ENCODE measurements at regions not wholly inside any gene's neighbourhood (a gene's known extent, or its start where the extent isn't known, plus 50 kb on each side); places are given as distances from the start of the nearest gene placed in this dataset.

- TF ChIP-seq, protein P1, sequence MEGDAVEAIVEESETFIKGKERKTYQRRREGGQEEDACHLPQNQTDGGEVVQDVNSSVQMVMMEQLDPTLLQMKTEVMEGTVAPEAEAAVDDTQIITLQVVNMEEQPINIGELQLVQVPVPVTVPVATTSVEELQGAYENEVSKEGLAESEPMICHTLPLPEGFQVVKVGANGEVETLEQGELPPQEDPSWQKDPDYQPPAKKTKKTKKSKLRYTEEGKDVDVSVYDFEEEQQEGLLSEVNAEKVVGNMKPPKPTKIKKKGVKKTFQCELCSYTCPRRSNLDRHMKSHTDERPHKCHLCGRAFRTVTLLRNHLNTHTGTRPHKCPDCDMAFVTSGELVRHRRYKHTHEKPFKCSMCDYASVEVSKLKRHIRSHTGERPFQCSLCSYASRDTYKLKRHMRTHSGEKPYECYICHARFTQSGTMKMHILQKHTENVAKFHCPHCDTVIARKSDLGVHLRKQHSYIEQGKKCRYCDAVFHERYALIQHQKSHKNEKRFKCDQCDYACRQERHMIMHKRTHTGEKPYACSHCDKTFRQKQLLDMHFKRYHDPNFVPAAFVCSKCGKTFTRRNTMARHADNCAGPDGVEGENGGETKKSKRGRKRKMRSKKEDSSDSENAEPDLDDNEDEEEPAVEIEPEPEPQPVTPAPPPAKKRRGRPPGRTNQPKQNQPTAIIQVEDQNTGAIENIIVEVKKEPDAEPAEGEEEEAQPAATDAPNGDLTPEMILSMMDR (IDR thresholded peaks at IDR 0.05; ENCODE audit: low read depth, low read length, missing input control): no peak
- TF ChIP-seq, protein P2, sequence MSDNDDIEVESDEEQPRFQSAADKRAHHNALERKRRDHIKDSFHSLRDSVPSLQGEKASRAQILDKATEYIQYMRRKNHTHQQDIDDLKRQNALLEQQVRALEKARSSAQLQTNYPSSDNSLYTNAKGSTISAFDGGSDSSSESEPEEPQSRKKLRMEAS (IDR thresholded peaks at IDR 0.05): no peak
Observed at GRCh38 chr2:35408320-35408719, 947.3 kb upstream of the CRIM1 start (continued).

- 87% methylated on average over 22 of the region's 22 CpGs for WGBS
Observed at GRCh38 chr2:35391736-35392442, 963.7 kb upstream of the CRIM1 start.

More at GRCh38 chr2:35391736-35392442, 963.7 kb upstream of the CRIM1 start:
- H3K36me3 ChIP-seq (ENCODE audit: control insufficient read depth in 4 of 4, insufficient read depth in 3 of 4, low read depth in 1 of 4, low read length in 3 of 4): no peaks in the 10 kb centered on the region
- no peak overlapping the region for H3K9ac ChIP-seq (ENCODE audit: low read depth in 1 of 2, low read length in 2 of 2)
- DNase-seq (ENCODE audit: low spot score): no peak
- H3K9me3 ChIP-seq (ENCODE audit: control insufficient read depth in 4 of 4, low read length in 3 of 4): peaks cover 0 to 2% (median 0%) of the 10 kb centered on the region in 4 donors
- H3K4me1 ChIP-seq (ENCODE audit: control insufficient read depth in 4 of 4, insufficient read depth in 4 of 4, low read length in 3 of 4): no peaks in the 10 kb centered on the region
- no peak overlapping the region for H3K4me3 ChIP-seq (ENCODE audit: low read depth in 1 of 3, low read length in 3 of 3)
- no peaks in the 10 kb centered on the region for H3K27me3 ChIP-seq (ENCODE audit: control insufficient read depth in 4 of 4, insufficient read depth in 4 of 4, low read length in 3 of 4)
- TF ChIP-seq, protein P3, sequence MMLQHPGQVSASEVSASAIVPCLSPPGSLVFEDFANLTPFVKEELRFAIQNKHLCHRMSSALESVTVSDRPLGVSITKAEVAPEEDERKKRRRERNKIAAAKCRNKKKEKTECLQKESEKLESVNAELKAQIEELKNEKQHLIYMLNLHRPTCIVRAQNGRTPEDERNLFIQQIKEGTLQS (IDR thresholded peaks at IDR 0.05): no peak
- TF ChIP-seq GABPA (IDR thresholded peaks at IDR 0.05 in 1 of 2, conservative IDR thresholded peaks at IDR 0.05 in 1 of 2) (no peak), ZBTB33 (IDR thresholded peaks at IDR 0.05) (no peak), RAD21 (IDR thresholded peaks at IDR 0.05) (no peak), EGR1 (IDR thresholded peaks at IDR 0.05; ENCODE audit: low read depth in 2 of 2) (no peak), HNF4G (IDR thresholded peaks at IDR 0.05) (no peak), YY1 (IDR thresholded peaks at IDR 0.05) (no peak), TAF1 (conservative IDR thresholded peaks at IDR 0.05) (no peak), JUND (IDR thresholded peaks at IDR 0.05) (no peak), FOXA1 (IDR thresholded peaks at IDR 0.05) (no peak), SP1 (IDR thresholded peaks at IDR 0.05) (no peak), HNF4A (conservative IDR thresholded peaks at IDR 0.05) (no peak), FOXA2 (IDR thresholded peaks at IDR 0.05) (no peak), RXRA (IDR thresholded peaks at IDR 0.05) (no peak), NR2F2 (IDR thresholded peaks at IDR 0.05) (no peak)
- TF ChIP-seq, protein P4, sequence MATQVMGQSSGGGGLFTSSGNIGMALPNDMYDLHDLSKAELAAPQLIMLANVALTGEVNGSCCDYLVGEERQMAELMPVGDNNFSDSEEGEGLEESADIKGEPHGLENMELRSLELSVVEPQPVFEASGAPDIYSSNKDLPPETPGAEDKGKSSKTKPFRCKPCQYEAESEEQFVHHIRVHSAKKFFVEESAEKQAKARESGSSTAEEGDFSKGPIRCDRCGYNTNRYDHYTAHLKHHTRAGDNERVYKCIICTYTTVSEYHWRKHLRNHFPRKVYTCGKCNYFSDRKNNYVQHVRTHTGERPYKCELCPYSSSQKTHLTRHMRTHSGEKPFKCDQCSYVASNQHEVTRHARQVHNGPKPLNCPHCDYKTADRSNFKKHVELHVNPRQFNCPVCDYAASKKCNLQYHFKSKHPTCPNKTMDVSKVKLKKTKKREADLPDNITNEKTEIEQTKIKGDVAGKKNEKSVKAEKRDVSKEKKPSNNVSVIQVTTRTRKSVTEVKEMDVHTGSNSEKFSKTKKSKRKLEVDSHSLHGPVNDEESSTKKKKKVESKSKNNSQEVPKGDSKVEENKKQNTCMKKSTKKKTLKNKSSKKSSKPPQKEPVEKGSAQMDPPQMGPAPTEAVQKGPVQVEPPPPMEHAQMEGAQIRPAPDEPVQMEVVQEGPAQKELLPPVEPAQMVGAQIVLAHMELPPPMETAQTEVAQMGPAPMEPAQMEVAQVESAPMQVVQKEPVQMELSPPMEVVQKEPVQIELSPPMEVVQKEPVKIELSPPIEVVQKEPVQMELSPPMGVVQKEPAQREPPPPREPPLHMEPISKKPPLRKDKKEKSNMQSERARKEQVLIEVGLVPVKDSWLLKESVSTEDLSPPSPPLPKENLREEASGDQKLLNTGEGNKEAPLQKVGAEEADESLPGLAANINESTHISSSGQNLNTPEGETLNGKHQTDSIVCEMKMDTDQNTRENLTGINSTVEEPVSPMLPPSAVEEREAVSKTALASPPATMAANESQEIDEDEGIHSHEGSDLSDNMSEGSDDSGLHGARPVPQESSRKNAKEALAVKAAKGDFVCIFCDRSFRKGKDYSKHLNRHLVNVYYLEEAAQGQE (IDR thresholded peaks at IDR 0.05): no peak
- TF ChIP-seq, protein P2 (IDR thresholded peaks at IDR 0.05): no peak
- TF ChIP-seq, protein P1 (IDR thresholded peaks at IDR 0.05; ENCODE audit: low read depth, low read length, missing input control): no peak
- H3K27ac ChIP-seq (ENCODE audit: low read depth in 1 of 2, low read length in 2 of 2): no peak overlapping the region
